Neutrophil (primary cell): ENCODE measurements at regions not wholly inside any gene's neighbourhood (a gene's known extent, or its start where the extent isn't known, plus 50 kb on each side); places are given as distances from the start of the nearest gene placed in this dataset.
A peak's percentile ranks its signal among the peaks of the same experiment; 100 is the strongest.

ENCODE experiments used
- H3K27ac ChIP-seq: fragments of 200-600 bp; sonication (generic); 2 replicates; pipeline ENCODE4 v1.5.1; 2016; ENCODE audit warnings: mild to moderate bottlenecking, moderate library complexity
- H3K27me3 ChIP-seq: fragments of 200-600 bp; sonication (generic); 2 replicates; pipeline ENCODE4 v1.6.0; 2016; ENCODE audit warnings: mild to moderate bottlenecking
- H3K36me3 ChIP-seq: fragments of 200-600 bp; sonication (generic); 2 replicates; pipeline ENCODE4 v1.5.1; 2017
- H3K4me1 ChIP-seq, 2 experiments: fragments of 200-600 bp in 1 of 2; sonication (generic) in 1 of 2; 1 replicate in 1 of 2; 2 replicates in 1 of 2; pipeline versions ENCODE4 v1.5.1 to v1.6.1; 2013 to 2016; ENCODE audit warnings: low read depth in 1 of 2, low read length in 1 of 2, mild to moderate bottlenecking in 1 of 2, moderate library complexity in 1 of 2; ENCODE audit not compliant: control insufficient read depth in 1 of 2, insufficient read depth in 1 of 2
- H3K4me3 ChIP-seq, 2 experiments: fragments of 200-600 bp in 1 of 2; sonication (generic) in 1 of 2; 1 replicate in 1 of 2; 2 replicates in 1 of 2; pipeline ENCODE4 v1.5.1; 2013 to 2016; ENCODE audit warnings: low read depth in 1 of 2, low read length in 1 of 2, mild to moderate bottlenecking in 1 of 2, moderate library complexity in 1 of 2
- H3K9me3 ChIP-seq: fragments of 200-600 bp; sonication (generic); 2 replicates; pipeline ENCODE4 v1.5.1; 2016
- TF ChIP-seq, protein P1 (sequence below): fragments of 200-600 bp; sonication (generic); IDR thresholded peaks from 2 replicates; pipeline ENCODE4 v1.5.1; 2016; ENCODE audit warnings: antibody characterized with exemption

DNA sequence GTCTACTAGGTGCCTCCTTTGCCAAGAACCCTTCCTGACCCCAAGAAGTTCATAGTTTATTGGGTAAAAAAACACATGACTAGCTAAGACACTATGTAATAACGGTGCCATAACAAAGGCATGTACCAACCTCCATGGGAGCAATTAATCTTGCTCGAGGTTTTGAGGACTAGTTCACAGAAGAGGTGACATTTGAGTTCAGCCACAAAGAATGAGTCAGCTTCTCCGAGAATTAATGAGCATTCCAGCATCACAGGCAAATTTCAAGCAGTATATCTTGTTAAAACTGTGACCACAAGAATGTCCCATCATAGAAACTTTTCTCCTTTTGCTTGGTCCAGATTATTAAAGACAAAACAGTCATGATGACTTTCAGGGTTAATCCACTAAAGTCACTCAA, 113.0 kb upstream of the RAP1B start:
- H3K4me1 ChIP-seq: peaks cover 13 to 18% of the 10 kb centered on the region in 2 experiments
- TF ChIP-seq, protein P1, sequence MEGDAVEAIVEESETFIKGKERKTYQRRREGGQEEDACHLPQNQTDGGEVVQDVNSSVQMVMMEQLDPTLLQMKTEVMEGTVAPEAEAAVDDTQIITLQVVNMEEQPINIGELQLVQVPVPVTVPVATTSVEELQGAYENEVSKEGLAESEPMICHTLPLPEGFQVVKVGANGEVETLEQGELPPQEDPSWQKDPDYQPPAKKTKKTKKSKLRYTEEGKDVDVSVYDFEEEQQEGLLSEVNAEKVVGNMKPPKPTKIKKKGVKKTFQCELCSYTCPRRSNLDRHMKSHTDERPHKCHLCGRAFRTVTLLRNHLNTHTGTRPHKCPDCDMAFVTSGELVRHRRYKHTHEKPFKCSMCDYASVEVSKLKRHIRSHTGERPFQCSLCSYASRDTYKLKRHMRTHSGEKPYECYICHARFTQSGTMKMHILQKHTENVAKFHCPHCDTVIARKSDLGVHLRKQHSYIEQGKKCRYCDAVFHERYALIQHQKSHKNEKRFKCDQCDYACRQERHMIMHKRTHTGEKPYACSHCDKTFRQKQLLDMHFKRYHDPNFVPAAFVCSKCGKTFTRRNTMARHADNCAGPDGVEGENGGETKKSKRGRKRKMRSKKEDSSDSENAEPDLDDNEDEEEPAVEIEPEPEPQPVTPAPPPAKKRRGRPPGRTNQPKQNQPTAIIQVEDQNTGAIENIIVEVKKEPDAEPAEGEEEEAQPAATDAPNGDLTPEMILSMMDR: no peak

DNA sequence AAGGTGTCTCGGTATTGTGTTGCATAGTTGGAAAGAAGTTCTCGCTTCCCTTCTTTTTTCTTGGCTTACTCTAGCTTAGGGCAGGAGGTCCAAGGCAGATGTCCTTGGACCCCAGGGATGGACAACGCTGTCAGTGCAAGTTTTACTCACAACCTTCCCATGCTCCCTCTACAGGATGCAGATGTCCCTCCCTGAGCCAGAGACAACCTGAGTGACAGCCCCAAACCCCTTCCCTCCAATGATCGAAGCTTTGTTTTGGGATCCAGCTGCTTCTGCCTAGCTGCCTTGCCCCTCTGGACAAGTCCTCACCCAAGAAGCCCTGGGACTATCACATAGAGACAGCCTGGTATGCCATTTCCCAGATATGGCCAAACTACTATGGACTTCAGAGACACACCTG, 112.0 kb upstream of the RAP1B start:
- no peaks in the 10 kb centered on the region for H3K9me3 ChIP-seq
- TF ChIP-seq, protein P1: no peak
- H3K27me3 ChIP-seq: no peaks in the 10 kb centered on the region
- no peak overlapping the region for H3K27ac ChIP-seq
- peaks cover 13 to 18% of the 10 kb centered on the region in 2 experiments for H3K4me1 ChIP-seq
- no peak overlapping the region for H3K4me3 ChIP-seq
- no peaks in the 10 kb centered on the region for H3K36me3 ChIP-seq

More for the DNA sequence above, 113.0 kb upstream of the RAP1B start:
- no peaks in the 10 kb centered on the region for H3K36me3 ChIP-seq
- no peak overlapping the region for H3K4me3 ChIP-seq
- peak overlapping the region; percentile 64 for H3K27ac ChIP-seq
- no peaks in the 10 kb centered on the region for H3K9me3 ChIP-seq
- H3K27me3 ChIP-seq: no peaks in the 10 kb centered on the region

DNA sequence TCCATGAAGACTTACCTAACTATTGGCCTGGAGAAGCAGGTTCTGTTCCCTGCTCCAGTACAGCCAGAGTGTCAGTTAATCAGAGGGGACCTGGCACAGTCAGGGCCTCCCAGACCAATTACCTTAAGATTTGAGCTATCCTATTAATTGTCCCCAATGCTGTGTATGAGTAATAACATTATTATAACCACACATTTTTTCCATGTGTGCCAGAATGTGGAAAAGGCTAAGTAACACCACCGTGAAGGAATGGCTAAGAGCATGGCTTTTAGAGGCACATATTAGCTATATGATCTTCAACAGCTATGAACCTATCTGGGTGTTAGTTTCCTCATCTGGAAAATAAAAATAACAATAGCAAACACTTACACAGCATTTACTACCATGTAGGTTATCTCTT, 111.1 kb upstream of the RAP1B start:
- H3K27me3 ChIP-seq: no peaks in the 10 kb centered on the region
- no peaks in the 10 kb centered on the region for H3K36me3 ChIP-seq
- no peak overlapping the region for H3K27ac ChIP-seq
- no peaks in the 10 kb centered on the region for H3K9me3 ChIP-seq
- no peak overlapping the region for H3K4me3 ChIP-seq
- peaks cover 13 to 18% of the 10 kb centered on the region in 2 experiments for H3K4me1 ChIP-seq
- TF ChIP-seq, protein P1: no peak

DNA sequence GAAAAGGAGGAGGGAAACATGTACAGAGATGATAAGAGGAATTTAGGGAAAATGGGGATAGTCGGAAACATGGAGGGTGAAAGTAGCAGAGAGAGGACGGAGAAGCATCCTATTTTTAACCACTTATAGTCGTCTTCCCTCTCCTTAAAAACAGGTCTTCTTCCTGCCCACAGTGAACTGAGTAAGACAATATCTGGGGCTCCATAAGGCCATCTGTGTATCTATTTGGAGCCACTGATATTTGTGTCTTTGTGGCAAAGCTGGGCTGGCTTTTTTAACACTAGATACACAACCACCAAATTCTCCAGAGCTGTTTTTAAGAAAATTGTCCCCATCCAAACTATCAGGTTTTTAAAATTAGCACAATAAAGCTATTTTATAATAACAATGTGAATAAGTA, 109.5 kb upstream of the RAP1B start:
- Histone ChIP-seq H3K4me3 (no peak overlapping the region), H3K9me3 (no peaks in the 10 kb centered on the region), H3K36me3 (no peaks in the 10 kb centered on the region), H3K4me1 (peaks cover 12 to 13% of the 10 kb centered on the region in 2 experiments), H3K27ac (no peak overlapping the region), H3K27me3 (no peaks in the 10 kb centered on the region)
- TF ChIP-seq, protein P1: no peak

DNA sequence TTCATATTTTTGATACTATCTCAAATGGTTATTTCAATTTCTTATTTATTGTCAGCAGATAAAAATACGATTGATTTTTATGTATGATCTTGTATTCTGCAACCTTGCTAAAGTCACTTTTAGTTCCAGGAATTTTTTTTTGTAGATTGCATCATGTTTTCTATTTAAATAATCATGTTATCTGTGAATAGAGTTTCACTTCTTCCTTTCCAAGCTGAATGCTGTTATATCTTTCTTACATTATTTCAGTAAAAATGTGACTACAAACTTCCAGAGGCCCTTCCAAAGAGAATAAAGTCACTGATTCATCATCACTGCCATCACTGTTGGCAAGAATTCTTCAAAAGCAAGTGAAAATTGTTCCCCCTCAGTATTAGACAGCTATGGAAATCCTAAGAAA, 104.7 kb upstream of the RAP1B start:
- no peaks in the 10 kb centered on the region for H3K9me3 ChIP-seq
- no peaks in the 10 kb centered on the region for H3K4me1 ChIP-seq
- TF ChIP-seq, protein P1: no peak
- H3K27ac ChIP-seq: no peak overlapping the region
- no peaks in the 10 kb centered on the region for H3K36me3 ChIP-seq
- no peak overlapping the region for H3K4me3 ChIP-seq
- no peaks in the 10 kb centered on the region for H3K27me3 ChIP-seq

DNA sequence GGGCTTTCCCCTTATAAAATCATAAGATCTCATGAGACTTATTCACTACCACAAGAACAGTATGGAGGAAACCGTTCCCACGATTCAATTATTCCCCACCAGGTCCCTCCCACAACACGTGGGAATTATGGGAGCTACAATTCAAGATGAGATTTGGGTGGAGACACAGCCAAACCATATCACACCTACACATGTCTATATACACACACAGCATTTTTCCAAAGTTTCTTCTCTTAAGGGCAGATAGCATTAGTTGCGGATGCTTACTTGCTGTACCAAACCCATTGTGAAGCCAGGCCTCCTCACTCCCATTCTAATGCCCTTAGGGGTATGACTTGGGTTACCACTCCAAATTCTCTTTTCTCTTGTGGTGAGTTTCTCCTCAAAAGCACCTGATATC, 104.1 kb upstream of the RAP1B start:
- no peaks in the 10 kb centered on the region for H3K9me3 ChIP-seq
- no peaks in the 10 kb centered on the region for H3K27me3 ChIP-seq
- no peak overlapping the region for H3K4me3 ChIP-seq
- H3K36me3 ChIP-seq: no peaks in the 10 kb centered on the region
- H3K4me1 ChIP-seq: no peaks in the 10 kb centered on the region
- H3K27ac ChIP-seq: no peak overlapping the region
- TF ChIP-seq, protein P1: no peak
